ENCODE measurements at regions not wholly inside any gene's neighbourhood (a gene's known extent, or its start where the extent isn't known, plus 50 kb on each side); places are given as distances from the start of the nearest gene placed in this dataset.
A peak's percentile ranks its signal among the peaks of the same experiment; 100 is the strongest.

- TF ChIP-seq, protein P1, sequence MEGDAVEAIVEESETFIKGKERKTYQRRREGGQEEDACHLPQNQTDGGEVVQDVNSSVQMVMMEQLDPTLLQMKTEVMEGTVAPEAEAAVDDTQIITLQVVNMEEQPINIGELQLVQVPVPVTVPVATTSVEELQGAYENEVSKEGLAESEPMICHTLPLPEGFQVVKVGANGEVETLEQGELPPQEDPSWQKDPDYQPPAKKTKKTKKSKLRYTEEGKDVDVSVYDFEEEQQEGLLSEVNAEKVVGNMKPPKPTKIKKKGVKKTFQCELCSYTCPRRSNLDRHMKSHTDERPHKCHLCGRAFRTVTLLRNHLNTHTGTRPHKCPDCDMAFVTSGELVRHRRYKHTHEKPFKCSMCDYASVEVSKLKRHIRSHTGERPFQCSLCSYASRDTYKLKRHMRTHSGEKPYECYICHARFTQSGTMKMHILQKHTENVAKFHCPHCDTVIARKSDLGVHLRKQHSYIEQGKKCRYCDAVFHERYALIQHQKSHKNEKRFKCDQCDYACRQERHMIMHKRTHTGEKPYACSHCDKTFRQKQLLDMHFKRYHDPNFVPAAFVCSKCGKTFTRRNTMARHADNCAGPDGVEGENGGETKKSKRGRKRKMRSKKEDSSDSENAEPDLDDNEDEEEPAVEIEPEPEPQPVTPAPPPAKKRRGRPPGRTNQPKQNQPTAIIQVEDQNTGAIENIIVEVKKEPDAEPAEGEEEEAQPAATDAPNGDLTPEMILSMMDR (IDR thresholded peaks at IDR 0.05; ENCODE audit: low read depth, low read length) = no peak
- Histone ChIP-seq H3K9me3 (no peaks in the 10 kb centered on the region), H3K4me1 (no peaks in the 10 kb centered on the region), H3K4me3 (ENCODE audit: low read depth, low read length) (no peak overlapping the region), H3K27me3 (peaks cover 79% of the 10 kb centered on the region), H3K36me3 (no peaks in the 10 kb centered on the region)
- peak; percentile 2 for DNase-seq
Measured at GRCh38 chr16:89038811-89039735, 54.6 kb upstream of the ACSF3 start.

GRCh38 chr16:89039756-89040155 lies 53.9 kb upstream of the ACSF3 start:
- Histone ChIP-seq H3K36me3 (no peaks in the 10 kb centered on the region), H3K4me1 (no peaks in the 10 kb centered on the region), H3K27me3 (peaks cover 81% of the 10 kb centered on the region), H3K4me3 (ENCODE audit: low read depth, low read length) (no peak overlapping the region), H3K9me3 (no peaks in the 10 kb centered on the region)
- peak; percentile 10 for DNase-seq
- TF ChIP-seq, protein P1 (IDR thresholded peaks at IDR 0.05; ENCODE audit: low read depth, low read length) = no peak

- Histone ChIP-seq H3K36me3 (no peaks in the 10 kb centered on the region), H3K9me3 (no peaks in the 10 kb centered on the region), H3K27me3 (peaks cover 83% of the 10 kb centered on the region), H3K4me3 (ENCODE audit: low read depth, low read length) (no peak overlapping the region), H3K4me1 (no peaks in the 10 kb centered on the region)
- TF ChIP-seq, protein P1 (IDR thresholded peaks at IDR 0.05; ENCODE audit: low read depth, low read length) = no peak
- DNase-seq = peak; percentile 2
Measured at GRCh38 chr16:89040391-89040790, 53.3 kb upstream of the ACSF3 start.

GRCh38 chr16:89040861-89041570 lies 52.6 kb upstream of the ACSF3 start:
- Histone ChIP-seq H3K4me3 (ENCODE audit: low read depth, low read length) (no peak overlapping the region), H3K36me3 (no peaks in the 10 kb centered on the region), H3K4me1 (no peaks in the 10 kb centered on the region), H3K27me3 (peaks cover 79% of the 10 kb centered on the region), H3K9me3 (no peaks in the 10 kb centered on the region)
- TF ChIP-seq, protein P1 (IDR thresholded peaks at IDR 0.05; ENCODE audit: low read depth, low read length) = no peak
- DNase-seq = peak; percentile 6

GRCh38 chr16:89041571-89042481 lies 51.8 kb upstream of the ACSF3 start:
- Histone ChIP-seq H3K4me1 (no peaks in the 10 kb centered on the region), H3K36me3 (no peaks in the 10 kb centered on the region), H3K27me3 (peaks cover 81% of the 10 kb centered on the region), H3K9me3 (no peaks in the 10 kb centered on the region), H3K4me3 (ENCODE audit: low read depth, low read length) (no peak overlapping the region)
- peak; percentile 3 for DNase-seq
- TF ChIP-seq, protein P1 (IDR thresholded peaks at IDR 0.05; ENCODE audit: low read depth, low read length) = no peak
